ENCODE measurements at regions not wholly inside any gene's neighbourhood (a gene's known extent, or its start where the extent isn't known, plus 50 kb on each side); places are given as distances from the start of the nearest gene placed in this dataset.

DNA sequence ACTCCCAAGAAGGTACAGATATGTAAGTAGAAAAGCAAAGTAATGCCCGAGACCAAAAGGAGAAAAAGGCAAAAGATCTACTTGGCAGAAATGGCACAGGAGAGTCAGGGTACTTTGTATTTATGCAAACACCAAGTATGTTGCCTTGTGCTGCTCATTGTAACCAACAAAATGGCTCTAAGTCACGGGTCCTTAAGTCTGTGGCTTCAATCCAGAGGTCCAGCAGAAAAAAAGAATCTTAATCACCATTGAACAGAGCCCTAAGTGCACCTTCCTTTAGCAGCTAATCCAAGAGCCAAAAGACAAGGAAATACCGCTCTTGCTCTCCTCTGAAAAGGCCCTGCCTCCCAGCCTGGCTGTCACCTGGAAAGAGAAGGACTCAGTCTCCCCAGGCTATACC lies 324.9 kb upstream of the PPARGC1A start:
- intact Hi-C loops (cut with micrococcal nuclease), result no loop called here
- no peaks in the 10 kb centered on the region for H3K27me3 Mint-ChIP-seq (ENCODE audit: low read depth in 2 of 2)
- H3K9me3 Mint-ChIP-seq, result peaks cover 8 to 11% of the 10 kb centered on the region in 2 donors
- H3K4me3 Mint-ChIP-seq, result no peak overlapping the region
- Histone ChIP-seq H3K9me3 (ENCODE audit: control insufficient read depth, insufficient read depth, low read length) (no peaks in the 10 kb centered on the region), H3K27ac (ENCODE audit: low read length) (no peak overlapping the region), H3K4me3 (ENCODE audit: low read length) (no peak overlapping the region), H3K36me3 (ENCODE audit: control insufficient read depth, insufficient read depth, low read length) (no peaks in the 10 kb centered on the region), H3K4me1 (ENCODE audit: control insufficient read depth, insufficient read depth, low read length) (no peaks in the 10 kb centered on the region), H3K27me3 (ENCODE audit: control insufficient read depth, insufficient read depth, low read length) (no peaks in the 10 kb centered on the region)
- H3K36me3 Mint-ChIP-seq, result no peaks in the 10 kb centered on the region
- WGBS (ENCODE audit: insufficient coverage), result 67% methylated on average over 3 of the region's 3 CpGs
- no peak for ATAC-seq
- TF ChIP-seq, protein P1, sequence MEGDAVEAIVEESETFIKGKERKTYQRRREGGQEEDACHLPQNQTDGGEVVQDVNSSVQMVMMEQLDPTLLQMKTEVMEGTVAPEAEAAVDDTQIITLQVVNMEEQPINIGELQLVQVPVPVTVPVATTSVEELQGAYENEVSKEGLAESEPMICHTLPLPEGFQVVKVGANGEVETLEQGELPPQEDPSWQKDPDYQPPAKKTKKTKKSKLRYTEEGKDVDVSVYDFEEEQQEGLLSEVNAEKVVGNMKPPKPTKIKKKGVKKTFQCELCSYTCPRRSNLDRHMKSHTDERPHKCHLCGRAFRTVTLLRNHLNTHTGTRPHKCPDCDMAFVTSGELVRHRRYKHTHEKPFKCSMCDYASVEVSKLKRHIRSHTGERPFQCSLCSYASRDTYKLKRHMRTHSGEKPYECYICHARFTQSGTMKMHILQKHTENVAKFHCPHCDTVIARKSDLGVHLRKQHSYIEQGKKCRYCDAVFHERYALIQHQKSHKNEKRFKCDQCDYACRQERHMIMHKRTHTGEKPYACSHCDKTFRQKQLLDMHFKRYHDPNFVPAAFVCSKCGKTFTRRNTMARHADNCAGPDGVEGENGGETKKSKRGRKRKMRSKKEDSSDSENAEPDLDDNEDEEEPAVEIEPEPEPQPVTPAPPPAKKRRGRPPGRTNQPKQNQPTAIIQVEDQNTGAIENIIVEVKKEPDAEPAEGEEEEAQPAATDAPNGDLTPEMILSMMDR (IDR thresholded peaks at IDR 0.05), result no peak
- H3K27ac Mint-ChIP-seq, result no peak overlapping the region
- no peak for DNase-seq
- H3K4me1 Mint-ChIP-seq, result no peaks in the 10 kb centered on the region

DNA sequence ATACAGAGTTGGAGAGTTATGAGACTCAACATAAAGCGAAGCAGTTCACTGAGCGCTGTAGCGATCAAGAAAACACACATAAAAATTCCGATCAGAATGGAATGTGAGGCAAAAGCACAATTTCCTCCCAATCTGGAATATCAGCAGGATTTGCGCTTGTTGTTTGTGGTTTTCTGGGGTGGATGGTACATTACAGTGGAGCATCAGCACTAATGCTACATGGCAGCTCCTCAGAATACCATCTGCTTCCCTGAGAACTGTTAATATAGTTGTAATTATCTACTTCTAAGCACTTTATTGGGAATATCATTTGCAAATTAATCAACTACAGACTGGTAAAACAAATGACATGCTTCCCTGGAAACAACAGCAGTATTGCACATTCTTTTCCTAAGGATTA lies 324.1 kb upstream of the PPARGC1A start:
- no peak overlapping the region for H3K4me3 Mint-ChIP-seq
- no peaks in the 10 kb centered on the region for H3K4me1 ChIP-seq (ENCODE audit: control insufficient read depth, insufficient read depth, low read length)
- no peak for DNase-seq
- H3K9me3 Mint-ChIP-seq, result peaks cover 7 to 8% of the 10 kb centered on the region in 2 donors
- no peaks in the 10 kb centered on the region for H3K9me3 ChIP-seq (ENCODE audit: control insufficient read depth, insufficient read depth, low read length)
- H3K36me3 ChIP-seq (ENCODE audit: control insufficient read depth, insufficient read depth, low read length), result no peaks in the 10 kb centered on the region
- WGBS (ENCODE audit: insufficient coverage), result 76% methylated on average over 5 of the region's 5 CpGs
- no peak overlapping the region for H3K27ac Mint-ChIP-seq
- intact Hi-C loops (cut with micrococcal nuclease), result no loop called here
- no peaks in the 10 kb centered on the region for H3K36me3 Mint-ChIP-seq
- no peak overlapping the region for H3K4me3 ChIP-seq (ENCODE audit: low read length)
- TF ChIP-seq, protein P1 (IDR thresholded peaks at IDR 0.05), result no peak
- H3K4me1 Mint-ChIP-seq, result no peaks in the 10 kb centered on the region
- ATAC-seq, result no peak
- no peak overlapping the region for H3K27ac ChIP-seq (ENCODE audit: low read length)
- H3K27me3 ChIP-seq (ENCODE audit: control insufficient read depth, insufficient read depth, low read length), result no peaks in the 10 kb centered on the region
- no peaks in the 10 kb centered on the region for H3K27me3 Mint-ChIP-seq (ENCODE audit: low read depth in 2 of 2)

DNA sequence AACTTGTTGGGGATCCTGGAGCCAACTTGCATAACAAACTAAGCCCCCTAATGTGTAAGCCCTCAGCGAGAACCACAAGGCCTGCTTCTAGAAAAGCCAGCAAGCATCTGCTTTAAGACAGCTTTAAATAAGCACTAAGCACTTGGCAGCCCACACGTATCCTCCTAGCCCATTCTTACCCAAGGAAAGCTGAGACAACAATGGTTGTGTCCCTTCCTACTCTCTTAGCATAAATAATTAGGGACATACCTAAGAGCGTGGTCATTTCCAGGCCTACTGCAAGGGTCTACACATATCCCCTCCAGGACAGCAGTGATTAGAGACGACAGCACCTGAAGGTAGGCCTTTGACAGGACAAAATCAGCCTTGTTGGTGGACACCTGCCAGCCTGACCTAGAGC lies 322.8 kb upstream of the PPARGC1A start:
- Mint-ChIP-seq H3K27ac (no peak overlapping the region), H3K9me3 (peaks cover 7 to 8% of the 10 kb centered on the region in 2 donors), H3K36me3 (no peaks in the 10 kb centered on the region), H3K4me1 (no peaks in the 10 kb centered on the region), H3K4me3 (no peak overlapping the region), H3K27me3 (ENCODE audit: low read depth in 2 of 2) (no peaks in the 10 kb centered on the region)
- Histone ChIP-seq H3K36me3 (ENCODE audit: control insufficient read depth, insufficient read depth, low read length) (no peaks in the 10 kb centered on the region), H3K9me3 (ENCODE audit: control insufficient read depth, insufficient read depth, low read length) (no peaks in the 10 kb centered on the region), H3K27ac (ENCODE audit: low read length) (no peak overlapping the region), H3K4me3 (ENCODE audit: low read length) (no peak overlapping the region), H3K27me3 (ENCODE audit: control insufficient read depth, insufficient read depth, low read length) (no peaks in the 10 kb centered on the region), H3K4me1 (ENCODE audit: control insufficient read depth, insufficient read depth, low read length) (no peaks in the 10 kb centered on the region)
- DNase-seq (no peak), ATAC-seq (no peak)
- intact Hi-C loops (cut with micrococcal nuclease), result no loop called here
- 76% methylated on average over 4 of the region's 4 CpGs for WGBS (ENCODE audit: insufficient coverage)
- TF ChIP-seq, protein P1 (IDR thresholded peaks at IDR 0.05), result no peak

DNA sequence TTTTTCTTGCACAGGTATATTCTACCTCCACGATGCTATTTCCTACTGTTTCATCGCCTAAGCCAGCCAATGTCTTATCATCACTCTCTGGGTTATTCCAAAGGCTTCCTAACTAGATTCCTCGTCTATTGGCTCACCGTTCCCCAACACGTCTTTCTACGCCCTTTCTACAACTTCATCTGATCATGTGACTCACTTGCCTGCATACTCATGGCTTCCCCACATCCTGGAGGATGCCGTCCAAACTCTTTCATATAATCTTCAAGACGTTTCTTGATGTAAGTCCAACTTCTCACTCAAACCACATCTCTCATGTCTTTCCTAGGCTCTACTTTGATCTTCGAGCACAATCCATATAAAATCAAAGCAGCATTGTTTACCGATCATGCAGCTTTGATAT lies 322.0 kb upstream of the PPARGC1A start:
- Histone ChIP-seq H3K27me3 (ENCODE audit: control insufficient read depth, insufficient read depth, low read length) (no peaks in the 10 kb centered on the region), H3K9me3 (ENCODE audit: control insufficient read depth, insufficient read depth, low read length) (no peaks in the 10 kb centered on the region), H3K4me1 (ENCODE audit: control insufficient read depth, insufficient read depth, low read length) (no peaks in the 10 kb centered on the region), H3K27ac (ENCODE audit: low read length) (no peak overlapping the region), H3K36me3 (ENCODE audit: control insufficient read depth, insufficient read depth, low read length) (no peaks in the 10 kb centered on the region), H3K4me3 (ENCODE audit: low read length) (no peak overlapping the region)
- ATAC-seq, result no peak
- H3K9me3 Mint-ChIP-seq, result peaks cover 5 to 6% of the 10 kb centered on the region in 2 donors
- TF ChIP-seq, protein P1 (IDR thresholded peaks at IDR 0.05), result no peak
- H3K36me3 Mint-ChIP-seq, result no peaks in the 10 kb centered on the region
- H3K4me1 Mint-ChIP-seq, result no peaks in the 10 kb centered on the region
- DNase-seq, result no peak
- intact Hi-C loops (cut with micrococcal nuclease), result no loop called here
- WGBS (ENCODE audit: insufficient coverage), result 87% methylated on average over 9 of the region's 10 CpGs
- H3K27me3 Mint-ChIP-seq (ENCODE audit: low read depth in 2 of 2), result no peaks in the 10 kb centered on the region
- H3K27ac Mint-ChIP-seq, result no peak overlapping the region
- H3K4me3 Mint-ChIP-seq, result no peak overlapping the region
